GM21529 (cell line): ENCODE measurements at regions not wholly inside any gene's neighbourhood (a gene's known extent, or its start where the extent isn't known, plus 50 kb on each side); places are given as distances from the start of the nearest gene placed in this dataset.
"Not testable (repeated sequence)": the region's sequence is repeated elsewhere in the genome, so short reads cannot be mapped to it uniquely, and the experiment has no call there.

Experiments
- ATAC-seq: cut with Tn5 transposase; IDR thresholded peaks from one replicate; pipeline ENCODE4 v1.9.1; 2021; ENCODE audit not compliant: unreplicated experiment

DNA sequence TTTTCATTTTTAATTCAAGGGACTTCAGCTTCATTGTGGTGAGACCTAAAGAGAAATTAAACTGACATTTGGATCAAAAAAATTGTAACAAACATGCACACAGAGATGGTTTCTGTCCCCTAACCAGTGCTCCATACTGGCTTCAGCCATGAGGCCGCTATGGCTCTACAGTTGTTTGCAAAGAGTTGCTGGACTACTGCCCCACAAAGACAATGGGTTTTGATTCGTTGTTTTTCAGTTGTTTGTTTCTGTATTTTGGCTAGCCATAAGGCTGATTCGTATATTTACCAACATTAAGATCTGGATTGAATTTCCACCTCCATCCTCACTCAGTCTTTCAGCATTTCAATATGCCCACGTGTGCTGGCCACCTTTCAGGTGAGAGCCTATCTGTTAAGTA is 163.7 kb upstream of the KIF2A start:
- ATAC-seq, result no peak

DNA sequence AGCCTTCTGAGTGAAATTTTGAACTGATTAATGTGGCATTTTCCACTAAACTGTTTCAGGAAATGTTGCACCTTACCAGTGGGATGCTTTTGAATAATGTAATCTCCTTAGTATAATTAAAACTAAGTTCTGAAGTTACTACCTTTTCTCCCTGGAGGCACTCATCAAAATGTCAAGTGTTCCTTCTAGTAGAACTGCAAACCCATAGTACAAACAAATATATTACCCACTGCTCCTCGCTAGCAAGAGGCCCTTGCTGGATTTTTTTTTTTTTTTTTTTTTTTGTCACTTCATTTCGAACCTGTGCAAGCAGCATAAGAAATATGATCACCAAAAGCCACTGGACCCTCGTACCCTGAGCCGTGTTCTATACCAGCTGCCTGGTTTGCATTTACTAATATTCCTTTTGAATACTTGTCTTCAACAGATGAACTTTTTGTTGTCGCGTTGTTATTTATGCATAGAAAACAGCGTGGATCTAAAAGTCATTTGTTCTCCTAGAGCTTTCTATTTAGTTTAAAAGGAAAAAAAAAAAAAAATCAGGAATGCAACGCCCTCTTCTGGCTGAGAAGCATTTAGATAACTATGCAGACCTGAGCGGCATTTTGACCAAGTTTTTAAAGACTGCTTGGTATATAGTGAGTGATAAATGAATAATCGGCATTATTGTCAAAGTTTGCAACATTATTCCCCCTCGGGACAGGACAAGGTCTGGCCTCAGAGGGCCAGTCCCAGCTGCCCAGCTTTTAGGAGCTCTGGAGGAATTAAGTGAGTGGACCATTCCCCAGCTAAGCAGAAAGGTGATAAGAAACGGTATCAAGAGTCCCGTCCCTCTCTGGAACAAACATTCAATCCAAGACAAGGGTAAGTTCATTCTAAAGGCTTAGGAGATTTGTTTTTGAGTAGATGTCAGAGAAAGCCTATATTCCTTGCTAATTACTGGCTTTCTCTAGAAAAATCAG is 162.5 kb upstream of the KIF2A start:
- no peak for ATAC-seq

DNA sequence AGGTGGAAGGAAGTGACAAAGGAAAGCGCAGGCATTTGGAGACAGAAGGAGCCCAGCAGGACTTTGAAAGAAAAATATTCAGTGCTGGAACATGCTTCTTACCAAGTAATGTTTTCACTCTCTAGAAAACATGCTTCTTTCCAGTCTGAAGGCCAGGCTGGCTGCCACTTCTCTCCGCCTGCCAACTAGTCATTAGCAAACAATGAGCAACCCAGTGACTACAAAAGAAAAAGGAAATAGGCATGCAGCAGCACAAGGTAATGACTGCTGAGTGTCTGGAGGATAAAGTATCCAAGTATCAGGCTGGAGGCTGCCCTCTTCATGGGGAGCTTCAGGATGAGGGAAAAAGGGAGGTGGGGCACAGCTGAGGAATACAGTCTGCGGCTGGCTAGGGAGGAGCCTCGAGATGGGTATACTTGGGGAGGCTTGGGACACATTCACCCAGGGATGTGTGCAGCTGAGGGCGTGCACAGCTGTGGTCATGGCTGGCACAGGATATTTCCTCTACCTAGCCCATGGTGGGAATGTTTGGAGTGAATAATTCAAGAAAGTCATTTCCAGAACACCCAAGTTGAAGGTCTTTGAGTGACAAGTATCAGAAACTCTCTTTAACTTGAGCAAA is 161.5 kb upstream of the KIF2A start:
- ATAC-seq, result no peak

DNA sequence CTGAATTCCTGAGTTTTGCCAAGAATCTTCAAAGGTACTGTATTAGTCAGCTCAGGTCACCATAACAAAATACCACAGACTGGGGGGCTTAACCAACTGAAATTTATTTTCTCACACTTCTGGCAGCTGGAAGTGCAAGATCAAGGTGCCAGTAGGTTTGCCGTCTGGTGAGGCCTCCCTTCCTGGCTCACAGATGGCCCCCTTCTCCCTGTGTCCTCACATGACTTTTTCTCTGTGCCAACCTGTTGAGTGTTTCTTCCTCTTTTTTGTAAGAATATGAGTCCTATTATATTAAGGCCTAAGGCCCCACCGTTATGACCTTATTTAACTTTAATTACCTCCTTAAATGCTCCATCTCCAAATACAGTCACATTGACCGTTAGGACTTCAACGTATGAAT is 156.1 kb upstream of the KIF2A start:
- no peak for ATAC-seq

DNA sequence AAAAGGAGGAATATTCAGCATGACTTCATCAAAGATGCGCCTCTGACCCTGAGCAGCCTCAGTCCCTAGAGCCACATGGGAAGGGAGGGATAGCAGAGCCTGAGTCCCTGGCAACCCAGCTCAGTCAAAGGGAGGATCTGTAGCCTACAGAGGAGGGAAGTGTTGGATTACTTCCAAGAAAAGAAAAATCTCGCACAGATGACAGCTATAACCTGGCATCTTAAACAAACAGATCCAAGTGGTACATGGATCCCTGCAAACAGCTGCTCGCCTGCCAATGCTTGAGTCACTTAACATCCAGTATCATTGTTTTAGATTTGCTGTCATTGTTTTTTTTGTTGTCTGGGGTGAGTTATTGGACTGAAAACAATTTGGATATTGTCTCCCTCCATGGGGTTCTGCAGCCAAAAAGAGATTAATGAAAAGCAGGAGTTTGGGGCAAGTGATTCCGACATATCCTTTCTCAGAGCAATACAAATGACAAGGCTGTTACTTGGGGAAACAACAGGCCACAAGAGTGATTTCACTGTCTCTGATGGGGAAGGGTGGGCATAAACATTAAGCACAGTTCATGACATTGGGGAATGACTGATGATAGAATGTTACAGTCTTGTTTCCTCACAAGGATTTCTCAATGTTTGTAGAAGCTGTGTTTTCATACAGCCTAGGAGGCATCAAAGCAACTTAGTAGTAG is 153.5 kb upstream of the KIF2A start:
- no peak for ATAC-seq

DNA sequence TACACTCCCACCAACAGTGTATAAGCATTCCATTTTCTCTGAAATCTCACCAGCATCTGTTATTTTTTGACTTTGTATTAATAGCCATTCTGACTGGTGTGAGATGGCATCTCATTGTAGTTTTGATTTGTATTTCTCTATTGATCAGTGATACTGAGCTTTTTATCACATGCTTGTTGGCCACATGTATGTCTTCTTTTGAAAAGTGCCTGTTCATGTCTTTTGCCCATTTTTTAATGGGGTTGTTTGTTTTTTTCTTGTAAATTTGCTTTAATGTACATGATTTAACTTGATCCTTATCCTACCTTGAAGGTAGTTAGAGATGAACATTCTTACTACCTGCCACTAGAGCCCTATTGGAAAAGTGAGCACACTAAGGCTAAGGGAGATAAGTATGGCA is 151.2 kb upstream of the KIF2A start:
- ATAC-seq, result no peak

DNA sequence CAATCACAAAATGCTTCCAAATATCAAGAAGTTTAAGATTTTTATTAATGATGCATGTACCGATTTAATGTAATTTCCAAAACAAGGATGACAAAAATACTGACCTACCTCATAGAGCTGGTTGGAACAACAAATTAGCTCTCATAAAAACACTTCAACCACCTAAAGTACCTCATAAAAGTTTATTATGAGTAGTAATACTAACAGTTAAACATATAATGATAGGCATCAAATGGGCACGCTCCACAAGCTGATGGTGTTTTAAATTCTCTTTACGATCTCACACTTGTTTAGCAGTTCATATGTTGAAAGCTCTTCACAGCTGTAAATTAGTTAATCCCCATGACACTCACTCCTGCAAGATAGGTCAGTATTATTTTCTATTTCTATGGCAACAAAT is 150.0 kb upstream of the KIF2A start:
- no peak for ATAC-seq

DNA sequence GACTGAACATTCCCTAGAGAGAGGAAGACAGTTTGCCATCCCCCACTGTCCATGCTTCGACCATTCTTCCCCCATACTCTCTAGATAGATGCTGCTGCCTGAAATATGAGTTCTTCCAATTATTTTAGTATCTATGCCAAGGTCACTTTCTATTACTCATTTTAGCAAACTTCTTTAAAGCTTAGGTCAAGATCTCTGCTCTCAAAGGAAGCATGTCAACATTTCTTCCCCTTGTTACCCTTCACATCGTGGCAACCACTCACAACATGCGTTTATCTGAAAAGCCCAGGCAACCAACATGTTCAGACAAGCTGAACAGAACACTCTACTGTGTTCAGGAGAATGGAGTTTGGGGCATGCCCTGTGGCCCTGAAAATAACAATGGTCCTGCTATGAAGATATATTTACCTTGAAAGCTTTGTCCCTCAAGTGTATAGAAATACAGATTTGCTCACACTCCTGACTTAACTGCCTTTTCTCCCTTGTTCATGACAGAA is 138.4 kb upstream of the KIF2A start:
- ATAC-seq, result no peak

DNA sequence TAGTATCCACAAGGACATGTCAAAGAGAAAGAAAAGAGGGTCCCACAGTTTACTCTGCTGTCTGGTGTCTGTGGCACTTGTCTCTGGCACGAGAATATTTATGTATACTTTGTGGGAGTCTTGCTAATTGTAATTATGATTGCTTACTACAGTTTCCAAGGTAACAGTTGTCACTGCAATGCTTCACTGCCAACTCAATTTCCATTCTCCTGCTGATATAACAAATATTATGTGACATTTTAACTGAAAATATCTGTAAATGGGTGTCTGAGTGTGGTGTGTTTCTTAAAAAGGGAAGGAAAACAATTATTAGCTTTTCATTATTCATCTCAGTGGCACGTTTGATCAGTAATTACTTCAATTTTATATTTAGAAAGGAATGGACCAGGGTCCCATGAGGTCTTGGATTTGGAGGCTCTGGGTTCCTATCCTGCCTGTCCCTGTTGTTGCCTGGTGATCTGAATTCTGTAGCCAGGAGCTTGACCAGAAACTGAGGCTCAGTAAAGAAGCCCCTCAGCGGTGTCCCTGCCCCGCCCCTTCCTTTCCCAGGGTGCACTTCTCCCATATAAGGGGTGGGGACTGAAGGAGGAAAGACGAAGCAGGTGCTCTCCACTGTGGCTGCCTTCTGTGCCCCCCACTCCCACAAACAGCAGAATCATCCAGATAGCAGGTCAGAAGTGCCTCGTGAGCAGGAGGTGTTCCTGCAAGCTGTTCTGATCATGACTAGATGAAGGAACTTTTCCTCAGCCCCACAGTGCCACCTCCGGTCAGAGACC is 137.3 kb upstream of the KIF2A start:
- no peak for ATAC-seq

DNA sequence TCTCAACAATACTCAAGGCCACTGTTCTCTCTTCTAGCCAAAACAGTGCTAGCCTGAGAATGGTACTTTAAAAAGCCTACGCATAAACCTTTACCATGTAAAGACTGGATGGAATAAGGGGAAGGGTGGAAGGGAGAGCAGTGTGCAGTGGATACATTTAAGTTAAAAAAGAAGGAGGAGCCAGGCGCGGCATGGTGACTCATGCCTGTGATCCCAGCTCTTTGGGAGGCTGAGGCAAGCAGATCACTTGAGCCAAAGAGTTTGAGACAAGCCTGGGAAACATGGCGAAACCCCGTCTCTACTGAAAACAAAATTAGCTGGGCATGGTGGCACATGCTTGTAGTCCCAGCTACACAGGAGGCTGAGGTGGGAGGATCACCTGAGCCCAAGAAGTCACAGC is 127.7 kb upstream of the KIF2A start:
- no peak for ATAC-seq

DNA sequence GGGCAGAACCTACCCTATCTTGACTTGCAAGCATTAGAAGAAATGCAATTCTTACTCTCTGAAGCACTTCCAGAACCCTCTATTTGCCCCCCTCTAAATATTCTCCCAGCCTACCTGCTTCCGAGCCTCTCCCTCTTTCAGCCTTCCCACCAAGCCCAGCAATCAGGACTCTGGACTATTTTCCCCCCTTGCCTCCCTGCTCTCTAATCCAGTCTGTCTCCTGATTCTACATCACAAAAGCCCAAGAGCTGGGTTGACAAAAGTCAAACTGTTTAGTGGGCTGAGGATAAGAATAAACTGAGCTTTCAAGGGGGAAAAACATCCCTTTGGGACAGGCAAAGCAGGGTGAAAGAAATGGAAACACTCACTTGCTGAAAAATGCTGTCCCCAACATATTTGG is 123.2 kb upstream of the KIF2A start:
- no peak for ATAC-seq

DNA sequence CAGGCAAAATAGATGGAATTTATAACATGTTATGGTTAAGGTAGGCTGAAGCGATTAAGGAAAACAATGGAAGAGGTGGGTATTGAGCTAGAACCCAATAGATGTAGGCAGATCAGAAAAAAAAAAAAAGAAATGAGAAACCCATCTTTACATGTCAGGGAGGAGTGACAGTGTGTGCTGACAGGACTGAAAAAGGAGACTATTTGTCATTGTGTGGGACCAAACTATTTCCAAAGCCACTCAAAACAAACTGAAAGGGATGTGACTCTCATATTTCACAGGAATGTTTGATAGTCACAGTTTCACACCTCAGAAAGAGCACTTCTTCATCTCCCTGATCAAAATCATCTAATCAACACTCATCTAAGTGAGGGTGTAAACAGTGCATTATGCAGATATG is 122.3 kb upstream of the KIF2A start:
- ATAC-seq, result no peak

DNA sequence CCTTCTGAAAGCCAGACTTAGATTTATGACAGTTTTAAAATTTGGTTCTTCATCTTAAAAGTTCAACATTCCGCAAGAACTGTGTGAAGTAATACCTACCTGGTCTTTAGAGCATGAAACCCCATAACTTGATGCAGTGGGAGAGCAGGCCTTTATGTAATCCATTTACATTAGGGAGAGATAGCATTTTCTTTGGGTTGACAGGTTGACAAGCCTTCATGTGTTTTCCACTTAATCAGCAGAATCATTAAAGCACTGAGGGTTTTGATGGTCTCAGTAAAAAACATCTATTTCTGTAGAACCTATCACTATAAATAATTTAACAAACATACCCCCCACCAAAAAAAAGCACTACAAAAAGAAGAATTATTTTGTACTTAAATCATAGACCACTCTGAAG is 121.6 kb upstream of the KIF2A start:
- no peak for ATAC-seq

DNA sequence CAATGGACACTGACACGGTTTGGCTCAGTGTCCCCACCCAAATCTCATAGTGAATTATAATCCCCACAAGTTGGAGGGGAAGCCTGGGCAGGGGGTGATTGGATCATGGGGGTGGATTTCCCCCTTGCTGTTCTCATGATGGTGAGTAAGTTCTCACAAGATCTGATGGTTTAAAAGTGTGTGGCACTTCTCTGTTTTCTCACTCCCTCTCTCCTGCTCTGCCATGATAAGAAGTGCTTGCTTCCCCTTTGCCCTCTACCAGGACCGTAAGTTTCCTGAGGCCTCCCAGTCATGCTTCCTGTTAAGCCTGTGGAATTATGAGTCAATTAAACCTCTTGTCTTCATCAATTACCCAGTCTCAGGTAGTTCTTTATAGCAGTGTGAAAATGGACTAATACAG is 115.8 kb upstream of the KIF2A start:
- ATAC-seq, result no peak

DNA sequence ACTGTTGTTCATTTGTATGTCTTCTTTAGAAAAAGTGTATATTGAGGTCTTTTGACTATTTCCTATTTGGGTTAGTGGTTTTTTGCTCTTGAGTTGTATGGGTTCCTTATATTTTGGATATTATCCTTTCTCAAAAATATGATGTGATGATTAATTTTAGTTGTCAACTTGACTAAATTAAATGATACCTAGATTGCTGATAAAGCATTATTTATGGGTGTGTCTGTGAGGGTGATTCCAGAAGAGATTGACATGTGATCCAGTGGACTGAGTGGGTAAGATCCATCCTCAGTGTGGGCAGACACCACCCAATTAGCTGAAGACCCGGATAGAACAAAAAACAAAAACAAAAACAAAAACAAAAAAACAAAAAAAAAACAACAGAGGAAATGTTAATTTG is 115.1 kb upstream of the KIF2A start:
- ATAC-seq, result no peak

DNA sequence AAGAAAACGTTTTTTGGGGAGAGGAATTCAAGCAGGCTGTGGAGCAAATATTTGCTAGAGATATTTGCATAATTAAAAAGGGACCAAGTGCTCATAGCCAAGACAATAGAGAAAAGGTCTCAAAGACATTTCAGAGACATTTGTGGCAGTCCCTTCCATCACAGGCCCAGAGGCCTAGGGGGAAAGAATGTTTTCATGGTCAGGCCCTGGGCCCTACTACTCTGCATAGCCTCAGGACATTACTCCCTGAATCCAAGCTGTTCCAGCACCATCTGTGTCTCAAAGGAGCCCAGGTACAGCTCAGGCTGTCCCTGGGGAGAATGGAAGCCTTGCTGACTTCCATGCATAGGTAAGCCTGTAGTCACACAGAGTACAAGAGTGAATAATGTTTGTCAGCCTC is 113.0 kb upstream of the KIF2A start:
- ATAC-seq, result no peak

DNA sequence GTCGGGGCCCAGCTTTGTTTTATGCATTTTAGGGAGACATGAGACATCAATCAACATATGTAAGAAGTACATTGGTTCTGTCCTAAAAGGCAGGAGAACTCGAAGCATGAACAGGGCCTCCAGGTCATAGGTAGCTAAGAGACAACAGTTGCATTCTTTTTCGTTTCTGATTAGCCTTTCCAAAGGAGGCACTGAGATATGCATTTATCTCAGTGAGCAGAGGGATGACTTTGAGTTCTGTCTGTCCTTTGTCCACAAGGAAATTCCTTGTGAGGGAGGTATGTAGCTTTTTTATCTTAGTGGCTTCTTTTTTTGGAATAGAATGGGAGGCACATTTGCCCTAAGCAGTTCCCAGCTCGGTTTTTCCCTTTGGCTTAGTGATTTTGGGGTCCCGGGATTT is 109.5 kb upstream of the KIF2A start:
- not testable (repeated sequence) for ATAC-seq

DNA sequence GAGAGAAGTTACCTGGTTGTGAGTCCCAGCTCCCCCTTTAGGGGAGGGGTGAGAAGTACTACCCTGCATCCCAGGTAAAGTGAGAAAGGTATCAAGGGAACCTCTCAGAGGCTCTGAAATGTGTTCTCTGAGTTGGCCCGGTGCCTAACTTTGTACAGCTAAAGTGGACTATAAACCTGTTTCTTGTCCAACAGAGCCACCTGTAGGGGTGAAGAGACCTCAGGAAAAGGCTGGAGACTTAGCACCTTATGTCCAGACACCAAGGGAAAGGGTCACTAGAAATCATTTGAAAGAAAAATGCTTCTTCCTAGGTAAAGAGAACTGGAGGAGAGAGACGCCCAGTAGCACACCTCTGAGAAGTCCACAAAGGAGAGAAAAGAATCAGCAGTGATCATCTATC is 108.3 kb upstream of the KIF2A start:
- no peak for ATAC-seq

DNA sequence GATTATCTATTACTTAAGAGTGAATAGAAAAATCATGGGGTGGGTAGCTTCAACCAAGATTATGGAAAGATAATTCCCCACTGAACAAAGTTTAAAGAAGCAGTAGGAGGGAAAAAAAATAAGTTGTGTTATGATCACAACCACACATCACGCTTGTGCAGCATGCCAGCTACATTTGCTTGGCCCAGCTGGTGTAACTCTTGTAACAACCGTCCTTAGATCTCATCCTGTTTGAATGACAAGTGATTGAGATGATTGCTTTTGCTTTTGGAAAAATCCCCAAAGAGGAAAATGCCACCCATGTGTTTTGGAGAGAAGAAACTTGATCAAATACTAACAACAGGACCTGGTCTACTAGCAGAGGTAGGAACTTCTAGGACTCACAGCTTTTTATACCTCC is 107.6 kb upstream of the KIF2A start:
- no peak for ATAC-seq

DNA sequence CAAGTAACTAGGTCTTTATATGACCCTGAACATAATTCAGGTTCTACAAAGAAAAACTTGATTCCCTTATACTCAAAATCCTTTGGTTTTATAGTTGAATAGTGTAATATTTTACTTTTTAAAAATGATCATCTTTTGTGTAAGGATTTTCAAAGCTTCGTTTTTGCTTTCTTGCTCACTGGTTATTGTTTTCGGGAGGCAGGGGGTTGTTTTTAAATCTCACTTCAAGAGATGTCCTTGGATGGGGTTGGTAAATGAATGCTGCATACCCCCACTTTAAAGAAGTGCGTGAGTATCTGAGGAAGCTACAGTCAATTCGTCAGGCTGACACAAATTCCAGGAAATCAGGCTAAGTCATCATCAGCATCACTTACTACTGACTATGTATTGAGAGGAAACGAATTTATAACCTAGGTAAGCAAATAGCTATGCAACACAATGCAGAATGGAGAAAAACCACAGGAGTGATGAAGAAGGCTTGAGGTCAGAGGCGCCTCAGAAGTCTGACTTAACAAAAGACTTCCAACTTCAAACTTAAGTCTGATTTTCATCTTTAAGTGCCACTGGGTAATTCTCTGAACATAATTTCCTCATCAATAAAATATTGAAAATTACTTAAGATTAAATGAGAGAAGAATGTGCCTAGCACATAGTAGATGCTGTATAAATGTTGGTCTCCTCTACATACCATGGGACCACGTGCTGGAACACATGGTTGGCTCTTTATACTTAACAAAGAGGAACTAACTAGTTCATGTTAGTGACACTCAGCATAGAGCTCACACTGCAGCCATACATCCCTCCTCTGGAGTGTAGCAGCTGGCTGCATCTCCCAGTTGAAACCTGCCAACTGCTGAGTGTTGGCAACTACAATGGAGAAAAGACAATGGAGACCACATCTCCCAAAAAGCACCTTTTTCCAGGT is 106.0 kb upstream of the KIF2A start:
- no peak for ATAC-seq
